ENCODE measurements at regions not wholly inside any gene's neighbourhood (a gene's known extent, or its start where the extent isn't known, plus 50 kb on each side); places are given as distances from the start of the nearest gene placed in this dataset.

DNA sequence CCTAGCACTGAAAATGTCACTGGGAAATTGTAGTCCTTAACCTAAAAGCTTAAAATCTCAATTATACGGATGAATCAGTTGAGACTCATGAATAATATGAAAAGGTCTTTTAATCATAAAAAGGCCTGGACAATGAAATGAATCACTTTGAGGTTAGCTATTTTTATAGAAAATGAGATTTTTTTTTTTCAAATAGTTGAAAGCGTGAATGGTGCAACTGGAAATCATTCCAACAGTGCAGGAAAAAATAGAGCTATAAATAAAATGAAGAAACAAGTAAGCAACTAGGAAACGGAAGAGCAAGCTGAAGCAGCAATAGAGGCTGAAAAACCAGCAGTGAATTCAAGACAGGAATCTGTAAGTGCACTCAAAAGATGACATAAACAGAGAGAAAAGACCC, 142.9 kb downstream of the BACH1 start:
- intact Hi-C loops (cut with micrococcal nuclease): no loop called here

DNA sequence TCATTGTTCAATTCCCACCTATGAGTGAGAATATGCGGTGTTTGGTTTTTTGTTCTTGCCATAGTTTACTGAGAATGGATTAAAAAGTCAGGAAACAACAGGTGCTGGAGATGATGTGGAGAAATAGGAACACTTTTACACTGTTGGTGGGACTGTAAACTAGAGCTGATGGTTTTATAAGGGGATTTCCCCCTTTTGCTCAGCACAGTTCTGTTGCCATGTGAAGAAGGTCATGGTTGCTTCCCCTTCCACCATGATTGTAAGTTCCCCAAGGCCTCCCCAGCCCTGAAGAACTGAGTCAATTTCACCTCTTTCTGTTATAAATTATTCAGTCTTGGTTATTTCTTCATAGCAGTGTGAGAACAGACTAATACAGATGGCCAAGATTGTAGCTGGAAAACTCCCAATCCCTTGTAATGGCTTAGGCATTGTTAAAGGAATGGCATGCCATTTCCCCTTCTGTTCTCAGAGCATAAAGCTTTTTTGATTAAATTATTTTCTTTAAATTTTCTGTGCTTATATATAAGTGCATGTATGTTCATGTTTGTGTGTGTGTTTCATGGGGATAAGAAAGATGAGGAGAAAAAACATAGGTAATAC, 144.8 kb downstream of the BACH1 start:
- intact Hi-C loops (cut with micrococcal nuclease): no loop called here

DNA sequence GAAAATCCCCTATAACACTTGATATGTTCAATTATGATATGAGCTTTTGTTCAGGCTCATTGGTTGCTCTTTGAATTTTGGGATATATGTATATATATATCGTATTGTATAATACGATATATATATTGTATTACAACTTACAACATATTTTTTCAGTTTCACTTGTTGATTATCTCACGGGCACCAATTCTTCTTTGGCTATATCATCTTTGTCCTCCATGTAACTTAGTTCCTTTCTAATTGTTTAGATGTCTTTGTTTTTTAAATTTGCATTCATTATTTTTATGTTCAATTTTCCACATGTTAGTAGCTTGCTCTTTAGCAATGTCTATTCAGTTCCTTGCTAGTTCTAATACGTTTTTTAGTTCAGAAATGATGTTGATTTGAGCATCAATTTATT, 150.0 kb downstream of the BACH1 start:
- intact Hi-C loops (cut with micrococcal nuclease): loop anchor here (1.0 to 5.0 kb wide), 3 partner anchors 28 to 376 kb away; partner anchors contain the start of gene CCT8

DNA sequence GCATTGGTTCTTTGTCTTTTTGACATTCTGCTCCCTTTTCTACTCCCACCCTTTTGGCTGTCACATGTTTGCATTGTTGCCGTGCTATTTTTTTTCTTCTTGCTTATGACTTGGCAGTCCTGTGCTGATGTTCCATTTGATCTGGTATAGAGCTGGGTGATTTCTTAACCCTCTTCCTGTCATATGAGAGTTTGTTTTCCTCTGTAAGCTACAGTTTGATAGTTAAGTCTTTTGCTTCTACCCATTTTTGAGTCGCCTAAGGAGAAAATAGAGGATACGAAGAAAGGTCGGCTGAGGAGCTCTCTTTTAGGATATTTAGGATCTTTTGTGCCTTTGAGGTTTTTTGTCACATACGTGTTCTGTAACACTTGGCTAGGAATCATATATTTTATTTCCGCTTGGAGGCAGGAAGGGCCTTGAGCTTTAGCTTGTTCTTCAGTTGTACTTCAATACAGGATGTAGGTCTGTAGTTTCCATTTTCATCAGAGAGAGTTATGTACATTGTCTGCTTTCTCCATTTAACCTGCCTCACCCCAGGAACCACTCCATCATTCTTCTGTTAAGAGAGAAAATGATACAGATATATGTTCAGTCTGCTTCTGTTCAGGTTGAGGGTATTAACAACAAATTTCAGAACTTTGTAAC, 150.7 kb downstream of the BACH1 start:
- intact Hi-C loops (cut with micrococcal nuclease): loop anchor here (1.0 to 5.0 kb wide), 3 partner anchors 27 to 377 kb away; partner anchors contain the start of gene CCT8

DNA sequence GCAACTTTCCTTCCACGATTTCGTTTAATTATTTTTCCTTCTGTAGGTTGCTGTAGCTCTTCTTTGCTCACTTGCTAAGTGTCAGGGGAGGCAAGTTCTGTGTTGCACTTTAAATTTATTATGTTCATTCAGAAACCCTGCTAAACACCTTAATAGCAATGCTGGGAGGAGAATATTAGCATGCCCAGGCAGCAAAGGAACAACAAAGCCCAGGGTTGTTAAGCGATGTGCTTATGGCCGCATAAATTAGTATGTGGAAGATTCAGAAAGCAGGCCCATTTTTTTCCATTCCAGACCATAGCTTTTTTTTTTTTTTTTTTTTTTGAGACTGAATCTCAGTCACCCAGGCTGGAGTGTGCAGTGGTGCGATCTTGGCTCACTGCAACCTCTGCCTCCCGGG, 151.3 kb downstream of the BACH1 start:
- intact Hi-C loops (cut with micrococcal nuclease): no loop called here

DNA sequence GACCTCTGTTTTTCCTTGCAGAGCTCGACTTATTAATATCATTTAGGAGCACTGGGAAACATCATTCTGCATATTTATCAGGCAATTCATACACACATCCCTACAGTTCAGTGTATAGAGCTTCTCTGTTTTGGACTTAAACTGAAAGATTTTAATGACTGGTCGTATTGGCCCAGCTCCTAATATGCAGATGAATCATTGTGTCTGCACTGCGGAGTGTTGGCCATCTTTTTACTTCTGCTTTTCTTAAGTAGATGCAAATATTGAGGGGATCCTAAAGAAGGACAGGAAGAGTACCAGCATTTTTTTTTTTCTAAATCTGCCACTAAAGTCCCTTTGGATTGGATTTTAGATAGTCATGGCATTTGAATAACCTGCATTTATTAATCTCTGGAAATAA, 154.8 kb downstream of the BACH1 start:
- intact Hi-C loops (cut with micrococcal nuclease): no loop called here

DNA sequence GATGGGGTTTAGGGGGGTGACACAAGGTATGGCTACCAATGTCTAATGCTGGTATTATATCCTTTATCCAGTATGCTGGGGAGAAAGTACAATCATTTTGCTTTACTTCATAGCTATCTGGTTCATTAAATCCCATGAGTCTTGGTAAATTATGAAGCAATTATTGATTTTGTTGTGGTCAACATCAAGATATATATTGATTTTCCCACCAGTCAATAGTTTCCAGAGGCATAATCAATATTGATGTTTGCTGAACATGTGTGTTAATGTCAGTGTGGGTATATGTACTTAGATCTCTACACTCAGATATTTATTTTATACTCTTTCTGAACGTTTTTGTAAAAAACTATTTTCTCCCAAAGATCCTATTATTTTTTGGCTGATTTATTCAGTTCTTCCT, 155.5 kb downstream of the BACH1 start:
- intact Hi-C loops (cut with micrococcal nuclease): no loop called here

DNA sequence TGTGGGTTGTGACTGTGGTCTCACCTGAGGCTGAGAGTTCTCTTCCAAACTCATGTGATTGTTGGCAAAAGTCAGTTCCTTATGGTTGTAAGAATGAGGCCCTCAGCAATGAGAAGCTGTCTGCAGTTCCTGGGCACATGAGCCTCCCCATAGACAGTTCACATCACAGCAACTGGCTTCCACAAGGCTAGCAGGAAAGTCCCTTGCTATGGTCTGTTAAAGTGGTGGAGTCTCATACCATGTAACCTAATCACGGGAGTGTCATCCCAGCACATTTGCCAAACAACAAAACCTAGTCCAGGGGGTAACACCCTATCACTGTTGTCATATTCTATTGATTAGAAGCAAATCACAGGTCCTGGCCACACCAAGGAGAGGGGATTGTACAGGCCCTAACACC, 163.8 kb downstream of the BACH1 start:
- intact Hi-C loops (cut with micrococcal nuclease): no loop called here

DNA sequence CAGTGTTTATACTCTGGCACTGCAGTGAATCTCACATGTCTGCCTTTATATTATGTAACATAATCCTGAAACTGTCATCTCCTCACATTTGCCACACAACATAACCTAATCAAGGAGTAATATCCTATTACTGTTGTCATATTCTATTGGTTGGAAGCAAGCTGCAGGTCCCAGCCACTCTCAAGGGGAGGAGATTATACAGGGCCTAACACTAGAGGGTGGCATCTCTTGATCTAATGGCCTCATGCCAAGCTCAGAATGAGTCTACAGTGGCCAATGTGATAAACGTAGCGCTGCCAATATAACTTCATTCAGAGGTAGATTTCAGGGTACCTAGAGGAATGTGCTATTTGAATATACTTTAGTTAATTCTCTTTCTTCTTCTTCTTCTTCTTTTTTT, 166.8 kb downstream of the BACH1 start:
- intact Hi-C loops (cut with micrococcal nuclease): no loop called here

DNA sequence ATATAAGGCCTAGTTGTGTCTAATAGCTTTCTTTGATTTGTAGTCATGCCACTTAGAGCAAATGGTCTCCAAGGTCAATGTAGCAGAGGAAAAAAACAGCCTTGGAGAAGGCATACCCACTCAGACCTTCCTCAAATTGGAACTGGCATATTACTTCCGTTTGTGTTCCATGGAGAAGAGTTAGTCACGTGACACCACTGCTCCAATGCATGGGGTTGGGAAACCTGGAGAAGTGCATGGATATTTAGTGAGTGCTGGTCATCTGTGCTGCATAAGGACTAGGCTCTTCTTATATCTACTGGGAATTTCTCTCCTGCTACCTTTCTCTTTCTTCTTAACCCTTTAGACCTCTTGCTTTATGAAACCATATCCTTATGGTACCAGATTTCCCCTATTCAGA, 167.8 kb downstream of the BACH1 start:
- intact Hi-C loops (cut with micrococcal nuclease): no loop called here

DNA sequence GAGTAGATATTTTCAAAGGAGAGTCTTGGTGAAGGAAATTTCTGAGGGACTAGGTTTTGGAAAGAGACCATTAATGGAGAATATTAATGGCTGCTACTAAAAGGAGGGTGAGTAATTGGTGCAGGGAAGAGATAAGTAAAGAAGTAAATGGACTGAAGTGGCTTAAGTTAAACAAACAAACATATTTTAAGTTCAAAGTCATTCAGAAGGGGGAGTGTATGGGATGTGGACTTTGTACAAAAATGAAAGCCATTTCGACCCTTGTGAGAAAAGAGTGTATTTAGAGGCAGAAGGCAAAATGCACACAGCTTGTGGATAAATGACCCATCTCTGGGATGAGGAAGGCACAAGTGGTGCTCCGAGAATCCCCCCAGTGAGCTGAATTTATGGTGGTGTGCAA, 171.7 kb downstream of the BACH1 start:
- intact Hi-C loops (cut with micrococcal nuclease): no loop called here

DNA sequence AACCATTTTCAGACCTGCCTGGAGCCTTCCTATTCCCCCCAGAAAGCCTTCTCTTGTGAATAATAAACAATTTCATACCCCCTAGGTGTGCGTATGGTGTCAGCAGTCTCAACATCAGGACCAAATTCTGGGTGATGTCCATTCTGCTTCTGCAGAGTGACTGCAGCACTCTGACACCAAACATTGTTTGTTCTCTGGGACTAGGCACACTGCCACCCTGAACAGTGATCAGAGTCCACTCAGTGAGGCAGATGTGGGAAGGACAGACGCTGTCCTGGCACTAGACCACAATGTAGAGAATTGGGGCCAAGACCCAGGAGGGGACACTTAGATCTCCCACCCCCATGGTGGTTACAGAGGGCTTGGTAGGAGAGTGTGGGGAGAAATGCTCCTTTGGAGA, 175.1 kb downstream of the BACH1 start:
- intact Hi-C loops (cut with micrococcal nuclease): no loop called here

DNA sequence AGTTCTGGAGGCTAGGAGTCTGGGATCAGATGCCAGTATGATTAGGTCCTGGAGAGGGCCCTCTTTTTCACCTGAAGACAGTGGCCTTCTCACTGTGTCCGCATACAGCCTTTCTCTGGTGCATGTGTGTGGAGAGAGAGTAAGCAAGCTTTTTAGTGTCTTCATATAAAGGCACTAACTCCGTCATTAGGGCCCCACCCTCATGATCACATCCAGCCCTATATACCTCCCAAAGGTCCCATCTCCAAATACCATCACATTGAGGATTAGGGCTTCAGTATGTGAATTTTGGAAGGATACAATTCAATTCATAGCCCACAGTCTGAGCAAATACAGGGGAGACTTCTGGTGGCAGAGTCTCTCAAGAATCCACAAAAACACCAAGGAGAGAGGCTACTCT, 176.6 kb downstream of the BACH1 start:
- intact Hi-C loops (cut with micrococcal nuclease): loop anchor here (5.0 kb wide), 1 partner anchor 383 kb away; no protein-coding TSS in a partner anchor

DNA sequence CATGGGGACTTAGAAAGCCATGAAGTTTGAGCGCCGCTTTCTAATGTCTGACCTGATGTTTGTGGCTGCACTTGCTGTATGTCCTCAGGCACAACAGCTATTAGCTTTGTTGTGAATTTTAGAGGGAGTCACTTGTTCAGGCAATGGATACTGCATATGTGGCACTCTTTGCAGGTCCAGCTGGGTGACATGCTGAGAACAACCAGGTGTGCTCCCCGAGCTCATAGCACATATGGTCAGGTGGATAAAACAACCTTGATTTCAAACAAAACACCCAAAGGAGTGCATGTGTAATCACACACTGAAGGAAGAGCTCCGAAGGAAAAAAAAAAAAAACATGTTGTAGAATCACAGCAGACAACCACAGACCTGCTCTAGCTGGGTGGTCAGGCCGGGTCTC, 178.6 kb downstream of the BACH1 start:
- intact Hi-C loops (cut with micrococcal nuclease): loop anchor here (5.0 kb wide), 1 partner anchor 385 kb away; no protein-coding TSS in a partner anchor

DNA sequence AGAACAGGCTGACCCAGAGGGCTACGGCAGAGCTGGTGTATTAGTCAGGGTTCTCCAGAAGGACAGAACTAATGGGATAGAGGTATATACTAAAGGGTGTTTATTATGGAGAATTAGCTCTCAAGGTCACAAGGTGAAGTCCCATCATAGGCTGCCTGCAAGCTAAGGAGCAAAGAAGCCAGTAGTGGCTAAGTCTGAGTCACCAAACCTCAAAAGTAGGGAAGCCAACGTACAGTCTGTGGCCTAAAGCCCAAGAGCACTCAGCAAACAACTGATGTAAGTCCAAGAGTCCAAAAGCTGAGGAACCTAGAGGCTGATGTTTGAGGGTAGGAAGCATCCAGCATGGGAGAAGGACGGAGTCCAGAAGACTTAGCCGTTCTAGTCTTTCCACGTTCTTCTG, 179.2 kb downstream of the BACH1 start:
- intact Hi-C loops (cut with micrococcal nuclease): loop anchor here (5.0 kb wide), 1 partner anchor 386 kb away; no protein-coding TSS in a partner anchor

DNA sequence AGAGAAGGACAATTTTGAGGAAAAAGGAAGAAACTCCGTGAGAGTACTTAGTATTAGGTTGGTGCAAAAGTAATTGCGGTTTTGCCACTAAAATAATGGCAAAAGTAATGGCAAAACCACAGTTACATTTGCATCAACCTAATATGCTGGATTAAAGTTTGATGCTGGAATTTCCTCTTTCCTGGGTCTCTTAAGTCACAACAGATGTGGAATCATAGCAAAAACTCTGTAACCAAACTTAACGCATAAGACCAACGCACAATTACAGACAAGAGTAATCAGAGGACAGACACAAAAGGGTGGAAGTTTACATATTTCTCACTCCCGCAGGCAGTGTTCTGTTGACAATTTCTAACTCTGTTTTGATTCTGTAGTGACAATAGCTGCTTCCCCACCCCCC, 182.4 kb downstream of the BACH1 start:
- intact Hi-C loops (cut with micrococcal nuclease): no loop called here

DNA sequence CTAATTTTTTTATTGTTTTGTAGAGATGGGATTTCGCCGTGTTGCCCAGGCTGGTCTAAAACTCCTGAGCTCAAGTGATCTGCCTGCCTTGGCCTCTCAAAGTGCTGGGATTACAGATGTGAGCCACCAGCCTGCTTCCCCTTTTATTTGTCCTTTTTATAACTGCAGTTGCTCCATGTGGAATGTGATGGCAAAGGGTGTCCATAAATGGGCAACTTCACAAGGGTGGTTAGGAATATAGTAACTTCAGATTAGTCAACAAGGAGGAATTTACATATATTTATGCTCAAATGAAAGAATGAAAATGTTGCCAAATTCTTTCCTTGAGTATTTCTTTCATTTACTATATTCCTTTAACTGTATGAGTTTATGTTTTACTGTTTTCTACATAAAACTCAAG, 182.9 kb downstream of the BACH1 start:
- intact Hi-C loops (cut with micrococcal nuclease): no loop called here

DNA sequence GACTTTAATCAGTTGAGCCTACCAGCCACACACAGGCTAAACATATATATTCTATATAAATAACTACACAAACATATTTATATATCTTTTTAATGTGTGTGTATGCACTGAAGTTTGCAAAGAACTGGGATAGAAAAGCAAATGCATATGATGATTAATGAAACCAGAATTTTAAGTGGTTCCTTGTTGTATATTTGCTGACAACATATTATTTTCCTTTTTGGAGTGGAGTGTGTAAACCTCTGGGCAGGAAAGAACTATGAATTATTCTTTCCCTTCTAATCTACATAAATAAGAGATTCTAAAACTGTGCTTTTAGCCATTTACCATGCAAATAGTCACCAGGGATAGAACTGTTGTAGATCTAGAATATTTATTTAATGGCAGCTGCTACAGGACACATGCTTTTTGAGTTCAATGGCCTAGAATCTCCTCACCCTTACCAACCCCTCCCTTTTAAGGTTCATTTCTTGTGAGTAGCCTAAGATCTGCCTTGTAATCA, 187.6 kb downstream of the BACH1 start:
- intact Hi-C loops (cut with micrococcal nuclease): no loop called here

All from T-helper 1 cell treated with Interleukin-12 subunit alpha and Interleukin-12 subunit beta and Interleukin-4 antibody, amounts not matched to agents 30 ng/mL and 1 ng/mL, for 36 hours (primary cell).